ENCODE measurements at regions not wholly inside any gene's neighbourhood (a gene's known extent, or its start where the extent isn't known, plus 50 kb on each side); places are given as distances from the start of the nearest gene placed in this dataset.

DNA sequence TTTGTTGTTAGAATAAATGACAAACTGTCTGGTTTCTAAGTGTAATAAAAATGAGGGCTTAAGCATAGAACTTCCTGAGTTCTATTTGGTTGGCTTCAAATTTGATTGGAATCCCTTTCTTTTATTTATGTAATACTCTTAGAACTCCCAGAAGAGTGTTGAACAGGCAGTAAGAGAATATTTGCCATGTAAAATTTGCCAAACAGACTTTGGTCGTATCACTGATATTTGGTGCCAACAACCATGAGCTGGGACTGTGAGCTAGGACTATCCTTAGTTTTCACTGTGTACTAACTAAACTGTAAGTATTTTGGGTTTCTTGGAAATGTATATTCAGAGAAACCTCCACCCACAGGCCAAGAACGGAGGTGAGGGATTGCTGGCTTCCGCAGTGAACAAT lies 971.2 kb upstream of the SOX9 start:
- TF ChIP-seq, protein P1, sequence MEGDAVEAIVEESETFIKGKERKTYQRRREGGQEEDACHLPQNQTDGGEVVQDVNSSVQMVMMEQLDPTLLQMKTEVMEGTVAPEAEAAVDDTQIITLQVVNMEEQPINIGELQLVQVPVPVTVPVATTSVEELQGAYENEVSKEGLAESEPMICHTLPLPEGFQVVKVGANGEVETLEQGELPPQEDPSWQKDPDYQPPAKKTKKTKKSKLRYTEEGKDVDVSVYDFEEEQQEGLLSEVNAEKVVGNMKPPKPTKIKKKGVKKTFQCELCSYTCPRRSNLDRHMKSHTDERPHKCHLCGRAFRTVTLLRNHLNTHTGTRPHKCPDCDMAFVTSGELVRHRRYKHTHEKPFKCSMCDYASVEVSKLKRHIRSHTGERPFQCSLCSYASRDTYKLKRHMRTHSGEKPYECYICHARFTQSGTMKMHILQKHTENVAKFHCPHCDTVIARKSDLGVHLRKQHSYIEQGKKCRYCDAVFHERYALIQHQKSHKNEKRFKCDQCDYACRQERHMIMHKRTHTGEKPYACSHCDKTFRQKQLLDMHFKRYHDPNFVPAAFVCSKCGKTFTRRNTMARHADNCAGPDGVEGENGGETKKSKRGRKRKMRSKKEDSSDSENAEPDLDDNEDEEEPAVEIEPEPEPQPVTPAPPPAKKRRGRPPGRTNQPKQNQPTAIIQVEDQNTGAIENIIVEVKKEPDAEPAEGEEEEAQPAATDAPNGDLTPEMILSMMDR (IDR thresholded peaks at IDR 0.05; ENCODE audit: insufficient read depth, low read length, poor library complexity, severe bottlenecking) = no peak
- no peak for TF ChIP-seq EZH2phosphoT487 (conservative IDR thresholded peaks at IDR 0.05; ENCODE audit: low read length)
